SK-N-SH (cell line): ENCODE measurements at regions not wholly inside any gene's neighbourhood (a gene's known extent, or its start where the extent isn't known, plus 50 kb on each side); places are given as distances from the start of the nearest gene placed in this dataset.

ENCODE experiments used
- CTCF ChIP-seq: fragments of 200-600 bp; sonication (generic); IDR thresholded peaks from 2 replicates; pipeline ENCODE4 v1.6.1; 2017; ENCODE audit warnings: antibody characterized with exemption, mild to moderate bottlenecking, moderate library complexity
- POLR2AphosphoS5 ChIP-seq: IDR thresholded peaks from 2 replicates; pipeline ENCODE4 v1.6.1; 2012; ENCODE audit warnings: low read depth, low read length
- ZBTB33 ChIP-seq: IDR thresholded peaks from 2 replicates; pipeline ENCODE4 v1.4.0; 2012; ENCODE audit warnings: low read depth, borderline replicate concordance

GRCh38 chr16:86827521-86827920, 249.2 kb downstream of the FOXL1 start:
- no peak for TF ChIP-seq ZBTB33
- TF ChIP-seq POLR2AphosphoS5 = no peak
- no peak for TF ChIP-seq CTCF
